GM21367 (cell line): ENCODE measurements at regions not wholly inside any gene's neighbourhood (a gene's known extent, or its start where the extent isn't known, plus 50 kb on each side); places are given as distances from the start of the nearest gene placed in this dataset.
A peak's percentile ranks its signal among the peaks of the same experiment; 100 is the strongest.
"Not testable (repeated sequence)": the region's sequence is repeated elsewhere in the genome, so short reads cannot be mapped to it uniquely, and the experiment has no call there.

Source experiments
- ATAC-seq: cut with Tn5 transposase; IDR thresholded peaks from one replicate; pipeline ENCODE4 v1.9.1; 2021; ENCODE audit not compliant: unreplicated experiment

DNA sequence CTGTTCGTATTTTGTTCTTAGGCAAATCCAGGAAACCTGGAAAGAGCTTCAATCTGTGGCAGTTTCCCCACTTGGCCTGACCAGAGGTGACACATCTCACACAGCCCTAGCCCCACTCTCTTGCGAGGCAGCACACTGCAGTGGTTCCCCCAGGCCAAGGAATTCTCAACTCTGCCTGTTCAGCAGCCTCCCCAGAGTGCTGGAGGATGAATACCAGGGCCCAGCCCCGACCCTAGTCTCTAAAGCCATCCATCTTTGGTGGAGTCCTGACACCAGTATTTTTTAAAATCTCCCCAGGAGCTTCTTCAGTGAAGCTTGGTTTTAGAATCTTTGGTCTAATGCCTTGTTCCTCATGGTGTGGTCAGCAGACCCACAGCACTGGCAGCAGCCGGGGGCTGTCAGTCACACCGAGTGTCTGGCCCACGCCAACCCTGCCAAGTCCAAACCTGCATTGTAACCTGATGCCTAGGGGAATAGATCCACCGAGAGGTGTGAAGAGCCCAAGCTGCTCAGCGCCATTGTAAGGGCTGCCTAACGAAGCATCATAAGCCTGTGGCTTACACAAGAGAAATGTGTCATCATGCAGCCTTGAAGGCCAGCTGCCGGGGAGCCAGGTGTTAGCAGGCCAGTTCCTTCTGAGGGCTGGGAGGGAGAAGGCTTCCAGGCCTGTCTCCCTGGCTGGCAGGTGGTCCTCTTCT lies 428.7 kb upstream of the ID2 start:
- ATAC-seq, result peak; percentile 85

DNA sequence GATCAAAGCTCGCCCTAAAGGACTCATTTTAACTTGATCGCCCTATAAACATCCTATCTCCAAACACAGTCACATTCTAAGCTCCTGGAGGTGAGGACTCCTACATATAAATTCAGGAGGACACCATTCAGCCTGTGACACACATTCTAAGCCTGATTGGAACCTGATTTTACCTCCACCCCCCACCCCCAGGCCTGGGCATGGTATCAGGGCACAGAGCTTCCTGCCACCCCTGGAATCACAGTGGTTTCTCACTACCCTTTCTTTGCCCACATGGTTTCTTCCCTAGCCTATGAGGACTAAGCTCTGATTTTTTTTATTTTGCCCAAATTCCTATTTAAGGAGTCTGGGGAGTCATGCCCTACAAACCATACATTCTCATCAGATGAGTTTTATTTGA lies 428.1 kb upstream of the ID2 start:
- ATAC-seq, result no peak

DNA sequence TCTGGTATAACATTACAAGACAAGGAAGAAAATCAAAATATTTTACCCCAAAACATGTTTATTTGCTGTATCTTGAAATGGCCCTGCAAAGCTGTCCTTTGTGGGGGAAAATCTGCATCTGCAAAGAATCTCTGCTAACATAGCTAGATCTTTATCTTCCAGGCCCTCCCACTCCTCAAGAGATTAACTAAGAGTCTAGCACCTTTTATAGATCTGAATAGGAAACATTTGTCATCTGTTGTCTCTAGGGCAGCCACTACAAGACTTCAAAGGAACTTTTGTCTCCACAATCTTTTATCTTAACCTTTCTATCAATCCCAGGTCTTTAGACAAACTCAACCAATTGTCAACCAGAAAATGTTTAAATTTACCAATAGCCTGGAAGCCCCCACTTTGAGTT lies 427.6 kb upstream of the ID2 start:
- not testable (repeated sequence) for ATAC-seq

DNA sequence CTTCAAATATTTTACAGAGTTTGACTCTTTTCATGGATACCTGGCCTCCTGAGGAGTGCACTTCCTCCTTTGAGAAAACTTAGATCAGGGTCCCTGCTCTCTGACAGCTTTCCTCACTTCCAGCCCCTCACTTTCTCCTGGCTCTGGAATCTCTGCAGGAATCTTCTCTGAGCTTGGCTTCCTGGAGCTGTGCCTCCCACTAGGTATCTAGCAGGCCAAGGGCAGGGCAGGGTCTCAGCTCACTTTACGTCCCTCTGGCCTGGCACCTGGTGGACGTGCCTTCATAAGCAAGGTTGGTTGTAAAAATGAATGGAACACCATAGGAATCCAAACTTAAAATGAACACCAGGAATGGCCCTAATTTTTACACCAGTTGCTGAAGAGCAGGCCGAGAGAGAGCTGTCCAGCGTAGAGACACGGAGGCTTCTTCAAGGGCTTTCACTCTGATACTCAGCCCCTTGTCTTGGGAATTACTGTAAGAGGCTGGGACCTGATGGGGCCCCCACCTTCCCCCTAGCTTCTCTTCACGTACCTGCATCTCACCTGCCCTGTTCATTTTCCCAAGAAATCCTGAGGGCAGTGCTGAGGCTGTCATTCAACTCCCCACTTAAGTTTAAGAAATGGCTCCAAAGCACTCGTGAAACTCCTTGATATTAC lies 426.9 kb upstream of the ID2 start:
- no peak for ATAC-seq

DNA sequence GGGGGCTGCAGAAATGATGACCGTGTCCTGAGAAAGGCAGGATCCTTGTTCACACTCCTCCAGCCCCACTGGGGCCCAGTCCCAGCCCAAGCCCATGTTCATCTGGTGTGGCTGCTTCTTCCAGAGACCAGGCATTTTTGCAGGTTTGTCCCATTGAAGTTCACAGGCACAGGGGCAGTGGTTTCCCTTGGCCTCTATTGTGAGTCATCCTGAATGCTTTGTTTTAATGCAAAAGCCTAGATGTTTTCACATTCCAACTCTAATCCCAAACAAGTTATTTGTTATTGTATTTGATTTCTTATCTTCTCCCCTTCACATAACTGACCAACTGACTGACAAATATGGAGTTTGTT lies 426.4 kb upstream of the ID2 start:
- ATAC-seq, result no peak

DNA sequence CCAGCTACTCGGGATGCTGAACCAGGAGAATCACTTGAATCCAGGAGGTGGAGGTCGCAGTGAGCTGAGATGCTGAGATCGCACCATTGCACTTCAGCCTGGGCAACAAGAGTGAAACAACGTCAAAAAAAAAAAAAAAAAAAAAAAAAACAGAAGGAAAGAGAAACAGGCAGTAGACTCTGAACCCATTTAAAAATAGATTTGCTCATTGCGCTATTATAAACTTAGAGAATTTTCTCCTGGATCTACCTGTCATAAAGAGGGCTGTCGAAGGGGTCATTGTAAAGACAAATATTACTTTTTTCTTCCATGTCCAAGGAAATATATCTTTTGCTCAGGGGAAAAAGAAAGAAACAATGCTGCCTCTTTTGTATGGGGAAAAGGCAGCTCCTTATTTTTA lies 425.0 kb upstream of the ID2 start:
- ATAC-seq, result no peak

DNA sequence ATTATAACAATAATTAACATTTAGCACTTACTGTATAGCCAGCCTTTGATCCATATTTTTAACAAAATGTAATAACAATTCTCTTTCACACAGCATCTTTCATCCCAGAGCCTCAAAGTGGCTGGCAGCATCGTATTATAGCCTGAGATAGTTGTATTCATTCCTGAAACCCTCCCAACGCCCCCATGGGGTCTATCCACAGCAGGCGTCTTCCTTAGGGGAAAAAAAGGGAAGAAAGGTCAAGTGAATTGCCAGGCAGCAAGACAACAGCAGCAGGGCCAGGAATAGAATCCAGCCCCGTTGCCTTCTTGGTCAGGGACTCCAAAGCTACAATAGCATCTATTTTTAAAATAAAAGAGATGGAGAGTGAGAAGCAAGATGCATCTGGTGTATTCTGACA lies 424.4 kb upstream of the ID2 start:
- ATAC-seq, result no peak

DNA sequence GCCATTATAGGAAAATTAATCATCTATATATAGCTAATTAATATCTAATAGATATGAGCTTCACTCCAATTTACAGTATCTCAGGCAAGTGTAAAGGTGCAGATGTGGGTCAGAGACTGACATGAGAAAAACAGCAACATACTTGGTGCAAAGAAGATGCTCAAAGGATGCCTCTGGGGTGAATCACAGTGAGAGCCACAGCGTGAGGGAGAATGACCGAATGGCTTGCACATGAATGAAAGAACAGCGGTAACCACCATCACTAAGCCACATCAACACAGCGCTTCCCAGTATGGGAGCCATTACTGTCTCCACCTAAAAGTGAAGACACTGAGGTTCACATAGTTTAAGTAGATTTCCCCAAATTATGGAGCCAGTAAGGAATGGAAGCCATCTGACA lies 423.4 kb upstream of the ID2 start:
- ATAC-seq, result no peak

DNA sequence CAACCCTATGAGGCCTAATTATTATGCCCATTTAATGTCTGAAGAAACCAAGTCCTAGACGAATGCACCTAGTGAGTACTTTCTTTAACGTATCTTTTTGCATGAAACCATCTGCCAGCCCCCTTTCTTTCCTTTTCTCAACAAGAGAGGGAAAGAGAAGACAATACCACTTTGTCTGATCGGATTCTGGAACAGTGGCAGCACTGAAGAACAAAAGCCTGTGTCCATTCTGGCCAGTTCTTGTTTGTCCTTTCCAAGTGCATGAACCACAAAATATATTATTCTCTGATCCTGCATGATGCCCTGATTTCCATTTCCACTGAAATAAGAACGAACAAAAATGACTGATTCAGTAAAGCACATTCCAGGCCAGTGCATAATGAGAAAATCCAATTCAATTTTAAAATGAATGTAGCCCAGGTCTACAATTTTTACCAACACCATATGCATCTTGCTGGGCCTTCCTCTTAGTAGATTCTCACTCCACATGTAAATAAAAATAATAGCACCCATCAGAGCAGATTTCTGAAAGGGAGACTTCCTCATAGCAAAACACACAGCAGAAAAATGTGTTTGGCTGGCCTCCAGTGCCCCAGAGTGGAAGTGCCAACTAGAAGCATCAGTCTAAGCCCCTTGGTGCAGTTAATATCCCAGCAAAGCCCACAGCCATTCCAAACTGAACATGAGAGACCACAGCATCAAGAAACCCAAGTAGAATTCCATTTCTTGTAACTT lies 422.6 kb upstream of the ID2 start:
- ATAC-seq, result no peak

DNA sequence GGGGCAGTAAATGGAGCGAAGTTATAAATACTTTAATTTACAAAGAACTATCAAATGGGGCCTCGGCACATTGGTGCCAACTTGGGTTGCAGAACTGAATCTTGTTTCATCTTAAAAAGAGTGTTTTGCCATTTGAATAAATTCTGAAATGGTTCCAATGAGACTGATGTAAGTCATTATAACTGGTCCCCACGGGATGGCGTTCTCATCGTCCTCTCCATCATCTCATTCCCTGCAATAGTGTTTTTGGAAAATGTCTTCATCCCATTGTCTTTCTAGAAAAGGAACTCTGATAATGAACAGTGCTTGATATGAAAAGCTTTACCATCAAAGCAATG lies 422.0 kb upstream of the ID2 start:
- ATAC-seq, result no peak

DNA sequence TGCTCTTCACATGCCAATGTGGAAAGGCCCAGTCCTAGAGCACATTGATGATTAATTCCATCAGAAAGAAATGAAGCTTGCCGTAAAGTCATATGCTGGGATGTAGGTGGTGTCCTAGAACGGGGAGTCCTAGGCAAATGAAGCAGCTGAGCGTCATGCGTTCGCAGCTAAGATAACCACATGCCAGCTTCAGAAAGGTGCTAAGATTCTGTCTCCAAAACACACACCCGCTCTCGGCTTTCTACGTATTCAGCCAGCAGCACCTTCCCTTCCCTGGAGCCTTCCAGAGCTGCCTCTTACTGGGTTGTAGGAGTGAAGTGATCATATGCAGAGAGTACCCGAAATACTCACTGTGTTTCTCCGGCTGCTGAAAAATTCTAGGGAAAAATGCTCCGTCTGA lies 421.6 kb upstream of the ID2 start:
- no peak for ATAC-seq

DNA sequence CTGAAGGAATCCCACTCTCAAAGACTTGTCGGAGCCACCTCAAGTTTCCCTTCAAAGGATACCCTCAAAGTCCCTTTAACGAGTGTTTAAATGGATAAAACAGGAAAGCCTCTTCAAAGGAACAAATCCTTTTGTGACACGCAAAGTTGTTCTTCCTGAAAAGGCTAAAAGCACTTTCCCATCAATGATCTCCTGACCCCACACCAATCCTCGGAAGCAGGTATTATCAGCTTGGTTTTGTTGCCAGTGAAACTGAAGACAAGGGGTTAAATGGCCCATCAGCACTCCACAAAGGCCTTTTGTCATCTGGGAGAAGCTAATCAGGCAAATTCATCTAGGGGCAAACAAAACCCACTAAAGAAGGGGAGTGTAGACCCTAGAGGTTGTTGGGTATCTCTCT lies 418.0 kb upstream of the ID2 start:
- no peak for ATAC-seq

DNA sequence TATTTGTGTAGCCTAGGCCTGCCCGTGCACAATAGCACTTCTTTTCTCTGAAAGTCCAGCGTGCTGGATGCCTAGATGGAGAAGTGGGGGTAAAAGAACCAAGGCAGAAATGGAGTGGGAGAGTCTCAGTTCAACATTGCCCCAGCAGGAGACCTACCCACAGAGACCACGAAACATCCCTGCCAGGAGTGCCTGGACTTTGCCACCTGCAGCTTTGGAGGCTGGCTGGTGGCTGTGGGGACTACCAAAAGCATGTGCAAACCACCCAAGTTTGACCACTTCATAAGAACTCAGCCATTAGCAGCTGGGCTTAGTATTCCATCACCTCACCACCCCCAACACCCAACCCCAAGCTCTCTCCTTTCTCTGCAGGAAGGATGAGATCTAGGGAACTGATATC lies 416.9 kb upstream of the ID2 start:
- ATAC-seq, result no peak

DNA sequence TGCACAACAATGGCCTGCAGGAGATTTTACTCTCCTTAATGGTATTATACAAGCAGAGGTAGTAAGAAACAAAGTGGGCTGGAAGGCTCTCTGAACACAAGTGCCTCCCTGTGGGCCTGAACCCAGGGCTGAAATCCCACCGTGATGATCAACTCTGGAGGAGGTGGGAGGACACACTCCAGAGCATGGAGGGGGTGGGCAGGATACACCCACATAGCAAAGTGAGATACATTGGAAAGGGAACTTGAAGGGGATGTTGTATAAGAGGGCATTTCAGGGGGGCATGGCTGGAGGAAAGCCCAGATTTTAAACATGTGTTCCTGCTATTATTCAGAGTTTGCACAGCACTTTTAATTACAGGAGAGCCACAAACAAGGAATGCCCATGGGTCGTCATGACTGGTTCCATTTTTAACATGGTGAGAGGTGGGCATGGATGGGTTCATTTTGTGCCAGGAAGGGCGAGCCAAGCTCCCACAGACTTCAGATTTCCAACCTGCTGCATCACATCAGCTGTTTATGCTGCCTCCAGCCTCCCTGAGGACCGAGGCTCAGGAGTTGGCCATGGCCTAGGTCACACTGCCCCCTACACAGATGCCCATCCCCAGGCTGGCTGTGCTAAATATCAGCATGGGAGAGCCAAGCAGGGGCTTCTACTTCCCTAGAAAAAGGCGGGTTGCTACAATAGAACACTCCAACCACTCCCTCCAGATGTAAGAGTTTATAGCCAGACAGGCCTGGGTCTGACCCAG lies 416.2 kb upstream of the ID2 start:
- no peak for ATAC-seq

DNA sequence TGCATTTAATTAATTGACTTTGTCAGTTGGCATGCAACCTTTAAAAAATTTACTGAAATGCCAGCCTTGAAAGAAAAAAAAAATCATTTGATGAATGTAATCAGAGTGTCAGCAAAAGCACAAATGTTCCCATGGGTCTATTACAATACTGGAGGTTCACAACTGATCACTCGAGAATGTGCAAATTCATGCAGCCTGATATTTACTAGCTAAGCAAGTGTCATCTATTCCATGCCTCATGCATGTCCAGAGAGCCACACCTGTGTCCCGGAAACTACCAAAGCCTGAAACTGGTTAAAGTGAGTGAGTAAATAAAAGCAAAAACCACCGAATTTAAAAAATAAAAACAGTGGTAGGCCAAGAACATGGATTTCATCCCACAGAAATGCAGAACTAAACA lies 415.3 kb upstream of the ID2 start:
- no peak for ATAC-seq

DNA sequence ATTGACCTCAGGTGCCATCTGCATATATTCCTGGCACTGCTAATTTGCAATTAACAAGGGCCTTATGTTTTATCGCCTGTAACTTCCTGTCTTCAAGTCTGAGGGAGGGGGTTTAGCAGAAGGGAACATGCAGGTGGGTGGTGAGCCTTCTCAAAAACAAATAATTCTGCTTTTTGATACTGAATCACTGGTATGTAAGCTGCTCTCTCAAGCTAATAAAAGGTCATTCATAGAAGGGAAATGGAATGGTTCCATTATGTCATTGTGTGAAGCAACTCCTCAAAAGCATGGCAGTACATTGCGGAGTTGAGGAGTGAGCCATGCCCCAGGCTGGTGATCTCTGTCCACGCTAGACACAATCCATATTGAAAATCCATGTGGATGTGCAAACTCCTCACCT lies 414.8 kb upstream of the ID2 start:
- no peak for ATAC-seq

DNA sequence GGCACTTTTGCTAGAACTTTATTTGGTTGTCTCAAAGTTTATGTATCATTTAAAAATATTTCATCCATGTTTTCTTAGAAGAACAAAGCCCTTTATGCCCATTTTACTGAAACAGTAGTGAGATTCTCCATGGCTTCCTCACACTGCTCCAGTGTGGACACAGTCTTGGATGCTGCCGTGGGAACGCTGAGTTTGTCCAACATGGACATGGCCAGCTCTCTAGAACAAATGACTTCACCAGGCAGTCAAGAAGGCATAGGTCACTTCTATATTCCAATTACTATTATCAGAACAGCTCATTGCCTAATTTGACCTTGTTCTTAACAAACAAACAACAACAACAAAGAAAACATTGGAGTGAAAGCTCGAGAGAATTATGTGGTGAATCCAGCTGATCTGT lies 414.1 kb upstream of the ID2 start:
- ATAC-seq, result no peak

DNA sequence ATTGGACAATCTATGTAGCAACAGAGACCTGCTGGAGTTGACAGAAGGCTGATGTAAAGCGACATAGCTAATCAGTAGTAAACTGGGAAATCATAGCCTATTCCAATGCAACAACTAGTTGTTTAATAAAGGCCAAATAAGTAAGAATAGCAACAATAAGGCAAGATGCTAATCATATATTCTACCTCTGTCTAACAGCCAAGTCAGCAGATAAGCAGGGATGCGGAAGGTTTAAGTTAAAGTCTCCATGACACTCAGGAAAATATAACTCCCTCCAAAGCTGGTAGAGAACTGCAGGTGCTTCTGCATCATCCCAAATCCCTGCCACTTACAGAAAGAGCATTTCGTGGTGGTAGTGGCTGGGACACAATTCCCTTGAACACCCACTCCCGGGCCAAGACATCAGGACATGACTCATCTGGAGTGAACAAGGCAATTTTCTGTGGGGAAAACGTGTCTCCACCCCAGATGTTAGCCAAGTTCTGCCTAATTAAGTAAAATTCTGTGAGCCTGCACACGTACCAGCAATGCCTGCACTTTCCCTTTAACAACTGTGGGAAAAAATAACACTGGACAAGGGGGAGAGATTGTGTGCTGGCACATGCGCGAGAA lies 413.6 kb upstream of the ID2 start:
- ATAC-seq, result no peak

DNA sequence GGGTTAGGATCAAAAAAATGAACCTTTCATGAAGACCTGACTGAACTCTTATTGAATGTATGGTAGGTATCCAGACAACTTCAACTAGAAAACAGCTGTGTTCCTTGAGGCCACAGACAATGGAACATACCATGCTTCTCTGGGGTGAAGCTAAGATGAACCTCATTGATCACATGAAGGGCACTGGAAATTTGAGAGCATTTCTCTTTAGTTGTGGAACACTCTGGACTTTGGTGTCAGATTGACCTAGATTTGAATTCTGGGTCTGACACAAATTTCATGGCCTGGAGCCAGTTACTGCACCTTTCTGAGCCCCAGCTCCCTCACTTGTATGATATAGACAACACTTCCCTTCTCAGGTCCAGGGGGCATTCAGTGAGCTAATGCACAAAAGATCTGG lies 411.2 kb upstream of the ID2 start:
- no peak for ATAC-seq

DNA sequence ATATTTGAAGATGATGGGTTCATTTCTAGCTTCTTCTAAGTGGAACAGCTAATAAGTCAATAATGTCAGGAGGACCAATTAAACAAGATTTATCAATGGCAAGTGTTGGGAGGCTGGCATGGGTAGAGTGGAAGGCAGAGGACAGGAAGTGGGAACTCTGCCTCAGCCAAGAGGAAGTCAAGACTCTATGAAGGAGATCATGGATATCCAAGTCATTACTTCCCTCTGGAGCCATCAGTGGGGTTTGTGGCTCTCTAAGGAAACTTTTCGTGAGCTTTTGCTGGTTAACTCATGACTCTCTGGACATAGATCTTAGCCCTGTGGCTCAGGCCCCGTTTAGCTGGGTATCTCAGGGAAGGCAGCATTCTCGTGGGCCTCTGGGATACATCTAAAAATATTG lies 410.4 kb upstream of the ID2 start:
- no peak for ATAC-seq

DNA sequence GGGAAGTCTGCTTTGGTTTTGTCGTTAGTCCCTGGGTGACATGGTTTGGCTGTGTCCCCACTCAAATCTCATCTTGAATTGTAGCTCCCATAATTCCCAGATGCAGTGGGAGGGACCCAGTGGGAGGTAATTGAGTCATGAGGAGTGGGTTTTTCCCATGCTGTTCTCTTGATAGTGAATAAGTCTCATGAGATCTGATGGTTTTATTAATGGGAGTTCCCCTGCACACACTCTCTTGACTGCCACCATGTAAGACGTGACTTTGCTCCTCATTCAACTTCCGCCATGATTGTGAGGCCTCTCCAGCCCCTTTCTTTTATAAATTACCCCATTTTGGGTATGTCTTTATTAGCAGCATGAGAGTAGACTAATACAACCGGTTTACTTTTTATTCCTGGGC lies 405.8 kb upstream of the ID2 start:
- ATAC-seq, result no peak
